GM12878 (cell line): ENCODE measurements at regions not wholly inside any gene's neighbourhood (a gene's known extent, or its start where the extent isn't known, plus 50 kb on each side); places are given as distances from the start of the nearest gene placed in this dataset.

ENCODE experiments used
- ATAC-seq: fragments of 200-7000 bp; cut with Tn5 transposase; 3 replicates; pipeline ENCODE4 v1.9.1; 2020; ENCODE audit warnings: mild to moderate bottlenecking, moderate library complexity
- BruUV-seq: library from RNA; stranded (reverse); fragments of 400-500 nt; replicated peaks from 2 replicates; lab custom pipeline; 2021; lab: Mats Ljungman, UMichigan
- CTCF ChIA-PET: fragments of 300-600 bp; sonication (Branson Sonifier 250); formaldehyde crosslinking; extraction: SDS; loops from one replicate; lab custom pipeline; 2021; ENCODE audit warnings: inconsistent platforms; lab: Yijun Ruan, JAX
- POLR2A ChIA-PET: fragments of 350-600 bp; formaldehyde crosslinking; extraction: SDS; loops from one replicate; lab custom pipeline; 2021; ENCODE audit warnings: inconsistent platforms; lab: Charles Lee
- RAD21 ChIA-PET: fragments of 300-600 bp; sonication (Branson Sonifier 250); formaldehyde crosslinking; loops from one replicate; lab custom pipeline; 2023; ENCODE audit warnings: antibody characterized with exemption; ENCODE audit not compliant: unreplicated experiment; lab: Charles Lee
- SMC1A ChIA-PET: fragments of 300-600 bp; sonication (Branson Sonifier 250); formaldehyde crosslinking; loops from one replicate; lab custom pipeline; 2023; ENCODE audit not compliant: unreplicated experiment, uncharacterized antibody; lab: Charles Lee
- DNase-seq: peaks from one replicate; pipeline ENCODE4 v3.0.0-alpha.2; 2011; ENCODE audit warnings: low read depth, low spot score
- FAIRE-seq: peaks from 3 replicates; lab custom pipeline; 2011; peaks lifted over from hg19 to GRCh38; lab: Jason Lieb, UNC
- H2AFZ ChIP-seq: 2 replicates; pipeline ENCODE4 v1.6.0; 2011; ENCODE audit warnings: low read depth, low read length, control low read depth; ENCODE audit not compliant: control insufficient read depth
- H3K27ac ChIP-seq: 2 replicates; pipeline ENCODE4 v1.5.1; 2011; ENCODE audit warnings: control low read depth; ENCODE audit not compliant: control insufficient read depth, insufficient read depth
- H3K27me3 ChIP-seq, 2 experiments: replicated peaks in 1 of 2; 2 replicates each; pipeline versions ENCODE4 v1.6.0 to v1.6.1; 2011; ENCODE audit warnings: low read length in 1 of 2; ENCODE audit not compliant: control insufficient read depth in 2 of 2, insufficient read depth in 2 of 2
- H3K36me3 ChIP-seq, 2 experiments: 2 replicates each; pipeline ENCODE4 v1.5.1; 2011; ENCODE audit warnings: low read length in 1 of 2; ENCODE audit not compliant: control insufficient read depth in 2 of 2, insufficient read depth in 2 of 2
- H3K4me1 ChIP-seq: 2 replicates; pipeline ENCODE4 v1.6.1; 2011; ENCODE audit warnings: mild to moderate bottlenecking, low read length, moderate library complexity, mixed read lengths; ENCODE audit not compliant: control insufficient read depth, insufficient read depth
- H3K4me2 ChIP-seq: 2 replicates; pipeline ENCODE4 v1.6.0; 2011; ENCODE audit warnings: control low read depth; ENCODE audit not compliant: control insufficient read depth, insufficient read depth
- H3K4me3 ChIP-seq: fragments of 200-600 bp; sonication (generic); 2 replicates; pipeline ENCODE4 v1.5.1; 2016
- H3K79me2 ChIP-seq: 2 replicates; pipeline ENCODE4 v1.6.0; 2011; ENCODE audit warnings: low read length; ENCODE audit not compliant: control insufficient read depth, insufficient read depth
- H3K9ac ChIP-seq: 2 replicates; pipeline ENCODE4 v1.8.0; 2011; ENCODE audit warnings: low read length, control low read depth, mixed read lengths; ENCODE audit not compliant: control insufficient read depth, insufficient read depth
- H3K9me3 ChIP-seq: replicated peaks from 3 replicates; pipeline ENCODE4 v1.5.1; 2011; ENCODE audit warnings: mild to moderate bottlenecking, low read length; ENCODE audit not compliant: control insufficient read depth, insufficient read depth
- H4K20me1 ChIP-seq: 2 replicates; pipeline ENCODE4 v1.6.0; 2011; ENCODE audit not compliant: control insufficient read depth, insufficient read depth
- BHLHE40 ChIP-seq, 2 experiments: fragments of 450-650 bp in 1 of 2; IDR thresholded peaks; 2 replicates each; pipeline ENCODE4 v1.6.1; 2011 to 2017; ENCODE audit warnings: low read depth in 2 of 2, borderline replicate concordance in 1 of 2, improper control_type of control experiment in 1 of 2, low read length in 1 of 2, mild to moderate bottlenecking in 1 of 2
- JUND ChIP-seq: IDR thresholded peaks from 2 replicates; pipeline ENCODE4 v1.6.1; 2012; ENCODE audit warnings: low read depth, mild to moderate bottlenecking, low read length, improper control_type of control experiment, moderate library complexity
- MYC ChIP-seq: IDR thresholded peaks from 2 replicates; pipeline ENCODE4 v1.6.1; 2011; ENCODE audit warnings: mild to moderate bottlenecking, low read length, moderate library complexity, inconsistent platforms; ENCODE audit not compliant: insufficient read depth, insufficient replicate concordance, insufficient read length, severe bottlenecking
- TAF1 ChIP-seq: IDR thresholded peaks from 2 replicates; pipeline ENCODE4 v1.6.1; 2011; ENCODE audit warnings: mild to moderate bottlenecking, low read depth, low read length, borderline replicate concordance
- TCF7 ChIP-seq: IDR thresholded peaks from 2 replicates; pipeline ENCODE4 v1.6.1; 2014; ENCODE audit warnings: antibody characterized with exemption, borderline replicate concordance
- WRNIP1 ChIP-seq: IDR thresholded peaks from 2 replicates; pipeline ENCODE4 v1.6.1; 2011; ENCODE audit warnings: low read depth, low read length, improper control_type of control experiment, borderline replicate concordance
- ZNF217 ChIP-seq: fragments of 450-650 bp; IDR thresholded peaks from 2 replicates; pipeline ENCODE4 v1.6.1; 2017; ENCODE audit warnings: antibody characterized with exemption, mild to moderate bottlenecking
- ZNF687 ChIP-seq: fragments of 450-650 bp; IDR thresholded peaks from 2 replicates; pipeline ENCODE4 v1.6.1; 2017; ENCODE audit warnings: mild to moderate bottlenecking, moderate library complexity
- WGBS: methylation state at CpG from one replicate; pipeline ENCODE4 v1.1.6; 2016; ENCODE audit warnings: low lambda C conversion rate; ENCODE audit not compliant: insufficient replicate concordance, insufficient coverage; ENCODE audit errors: missing lambda C conversion rate; 5-methylcytosine and 5-hydroxymethylcytosine counted together
- in situ Hi-C: fragments of 300-500 bp; cut with MboI; formaldehyde crosslinking; loops from 9 replicates; pipeline ENCODE4 v1.14.3; 2018; ENCODE audit warnings: mixed read lengths
- intact Hi-C: fragments of 100-400 bp; cut with micrococcal nuclease; formaldehyde crosslinking; loops from one replicate; pipeline ENCODE4 v1.14.2; 2022; ENCODE audit not compliant: unreplicated experiment

DNA sequence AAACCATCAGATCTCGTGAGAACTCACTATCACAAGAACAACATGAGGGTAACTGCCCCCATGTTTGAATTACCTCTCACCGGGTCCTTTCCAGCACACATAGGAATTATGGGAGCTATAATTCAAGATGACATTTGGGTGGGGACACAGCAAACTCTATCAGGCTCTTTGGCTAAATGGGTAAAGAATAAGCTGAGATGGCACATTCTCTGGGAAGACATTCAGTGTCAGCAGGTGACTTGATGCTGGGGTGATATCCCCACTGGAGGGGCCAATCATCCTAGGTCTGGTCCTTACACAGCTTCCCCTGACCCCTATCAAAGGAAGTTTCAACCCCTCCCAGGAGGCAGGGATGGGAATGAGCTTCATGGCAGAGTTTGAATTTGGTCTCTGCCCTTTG, 664.0 kb upstream of the EEF2KMT start (continued):
- no peak for TF ChIP-seq WRNIP1
- no peak for TF ChIP-seq MYC
- TF ChIP-seq ZNF217: no peak
- no peak for TF ChIP-seq ZNF687
- no peak for TF ChIP-seq BHLHE40 (IDR thresholded peaks at IDR 0.05; ENCODE audit: borderline replicate concordance in 1 of 2, low read depth in 2 of 2, low read length in 1 of 2)

- TF ChIP-seq JUND (no peak), TCF7 (no peak), TAF1 (no peak)
- Histone ChIP-seq H3K9ac (no peak overlapping the region), H3K27ac (no peak overlapping the region), H3K4me2 (no peak overlapping the region), H3K4me3 (no peak overlapping the region), H3K27me3 (no peaks in the 10 kb centered on the region), H2AFZ (no peak overlapping the region), H3K36me3 (no peaks in the 10 kb centered on the region), H3K79me2 (no peaks in the 10 kb centered on the region), H3K9me3 (no peaks in the 10 kb centered on the region), H4K20me1 (no peaks in the 10 kb centered on the region), H3K4me1 (no peaks in the 10 kb centered on the region)
- DNase-seq (no peak), ATAC-seq (no peak), FAIRE-seq (no peak)
- BruUV-seq: no TSS peak
- 9% methylated on average over 4 of the region's 4 CpGs for WGBS
- ChIA-PET POLR2A (no interaction called here), SMC1A (no interaction called here), RAD21 (no interaction called here), CTCF (no interaction called here)
- intact Hi-C loops (no loop called here), in situ Hi-C loops (no loop called here)
Measured at GRCh38 chr16:5758281-5758680, 660.7 kb upstream of the EEF2KMT start.
